Central memory CD8-positive, alpha-beta T cell (primary cell): ENCODE measurements at regions not wholly inside any gene's neighbourhood (a gene's known extent, or its start where the extent isn't known, plus 50 kb on each side); places are given as distances from the start of the nearest gene placed in this dataset.

Source experiments
- ATAC-seq: fragments of 150-1000 bp; cut with Tn5 transposase; replicated peaks from 2 replicates; pipeline ENCODE4 v1.10.0; 2022; ENCODE audit warnings: mild to moderate bottlenecking, moderate FRiP score, moderate number of reproducible peaks; ENCODE audit not compliant: poor library complexity, severe bottlenecking; ENCODE audit errors: extremely low read depth
- DNase-seq, 2 donors: peaks; one replicate each; pipeline ENCODE4 v3.0.0; 2021; ENCODE audit warnings: low spot score in 2 of 2
- H3K27ac Mint-ChIP-seq: one replicate; pipeline ENCODE4 v1.8.0; 2022; ENCODE audit warnings: low read depth, mild to moderate bottlenecking, moderate library complexity, mixed read lengths
- H3K27me3 Mint-ChIP-seq: one replicate; pipeline ENCODE4 v1.8.0; 2022; ENCODE audit warnings: mixed read lengths
- H3K36me3 Mint-ChIP-seq: one replicate; pipeline ENCODE4 v1.8.0; 2022; ENCODE audit warnings: mild to moderate bottlenecking, moderate library complexity, mixed read lengths; ENCODE audit not compliant: insufficient read depth
- H3K4me1 Mint-ChIP-seq: one replicate; pipeline ENCODE4 v1.8.0; 2022; ENCODE audit warnings: mixed read lengths
- H3K4me3 Mint-ChIP-seq: one replicate; pipeline ENCODE4 v1.8.0; 2022; ENCODE audit warnings: mild to moderate bottlenecking, moderate library complexity, mixed read lengths
- H3K9me3 Mint-ChIP-seq: one replicate; pipeline ENCODE4 v1.8.0; 2022; ENCODE audit warnings: mixed read lengths

- DNase-seq (no peak), ATAC-seq (no peak)
- no peak overlapping the region for H3K4me3 Mint-ChIP-seq
- H3K9me3 Mint-ChIP-seq: peaks cover 14% of the 10 kb centered on the region
- H3K27me3 Mint-ChIP-seq: no peaks in the 10 kb centered on the region
- no peaks in the 10 kb centered on the region for H3K36me3 Mint-ChIP-seq
- H3K4me1 Mint-ChIP-seq: no peaks in the 10 kb centered on the region
- H3K27ac Mint-ChIP-seq: no peak overlapping the region
Observed at GRCh38 chr13:31495336-31495735, 244.0 kb upstream of the RXFP2 start.

DNA sequence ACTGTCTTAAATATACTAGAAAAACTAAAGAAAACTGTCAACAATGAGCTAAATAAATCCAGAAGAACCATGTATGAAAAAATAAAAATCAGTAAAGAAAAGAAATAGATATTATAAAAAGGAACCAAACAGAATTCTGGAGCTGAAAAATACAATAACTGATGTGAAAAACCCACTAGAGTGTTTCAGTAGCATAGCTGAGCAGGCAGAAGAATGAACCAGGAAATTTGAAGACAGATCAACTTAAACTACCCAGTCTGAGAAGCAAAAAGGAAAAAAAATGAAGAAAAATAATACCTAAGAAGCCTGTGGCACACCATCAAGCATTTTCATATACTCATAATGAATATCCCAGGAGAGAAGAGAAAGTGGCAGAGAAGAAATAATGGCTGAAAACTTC is 240.1 kb upstream of the RXFP2 start:
- H3K4me1 Mint-ChIP-seq: no peaks in the 10 kb centered on the region
- H3K9me3 Mint-ChIP-seq: peaks cover 14% of the 10 kb centered on the region
- H3K4me3 Mint-ChIP-seq: no peak overlapping the region
- H3K36me3 Mint-ChIP-seq: no peaks in the 10 kb centered on the region
- ATAC-seq: no peak
- DNase-seq: no peak
- no peaks in the 10 kb centered on the region for H3K27me3 Mint-ChIP-seq
- no peak overlapping the region for H3K27ac Mint-ChIP-seq

GRCh38 chr13:31503626-31504025 is 235.7 kb upstream of the RXFP2 start:
- no peak for DNase-seq
- no peaks in the 10 kb centered on the region for H3K27me3 Mint-ChIP-seq
- H3K27ac Mint-ChIP-seq: no peak overlapping the region
- no peak for ATAC-seq
- no peaks in the 10 kb centered on the region for H3K36me3 Mint-ChIP-seq
- H3K4me3 Mint-ChIP-seq: no peak overlapping the region
- H3K9me3 Mint-ChIP-seq: peaks cover 8% of the 10 kb centered on the region
- H3K4me1 Mint-ChIP-seq: no peaks in the 10 kb centered on the region

GRCh38 chr13:31504918-31505317 is 234.4 kb upstream of the RXFP2 start:
- Mint-ChIP-seq H3K4me3 (no peak overlapping the region), H3K27me3 (no peaks in the 10 kb centered on the region), H3K9me3 (peaks cover 3% of the 10 kb centered on the region), H3K4me1 (no peaks in the 10 kb centered on the region), H3K36me3 (no peaks in the 10 kb centered on the region), H3K27ac (no peak overlapping the region)
- no peak for ATAC-seq
- DNase-seq: no peak

DNA sequence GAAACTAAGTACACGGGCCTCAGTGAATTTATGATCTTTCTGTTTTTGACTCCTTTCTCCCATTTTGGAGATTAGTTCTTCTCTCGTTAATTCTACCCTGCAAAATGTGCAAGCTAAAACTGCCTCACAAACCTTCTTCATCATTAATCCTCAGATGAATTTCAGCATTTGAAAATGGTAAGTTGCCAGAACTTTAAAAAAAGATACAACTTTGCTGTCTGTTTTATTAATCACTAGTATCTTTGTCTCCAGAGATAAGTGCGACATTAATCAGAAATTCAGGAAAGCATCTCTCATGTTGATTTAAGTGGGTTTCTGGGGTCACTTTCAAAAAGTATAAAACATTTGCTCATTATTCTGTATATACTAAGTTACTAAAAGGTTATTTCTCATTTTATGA is 227.0 kb upstream of the RXFP2 start:
- no peak for ATAC-seq
- no peak overlapping the region for H3K27ac Mint-ChIP-seq
- H3K36me3 Mint-ChIP-seq: no peaks in the 10 kb centered on the region
- peaks cover 13% of the 10 kb centered on the region for H3K9me3 Mint-ChIP-seq
- DNase-seq: no peak
- no peak overlapping the region for H3K4me3 Mint-ChIP-seq
- no peaks in the 10 kb centered on the region for H3K27me3 Mint-ChIP-seq
- H3K4me1 Mint-ChIP-seq: no peaks in the 10 kb centered on the region

DNA sequence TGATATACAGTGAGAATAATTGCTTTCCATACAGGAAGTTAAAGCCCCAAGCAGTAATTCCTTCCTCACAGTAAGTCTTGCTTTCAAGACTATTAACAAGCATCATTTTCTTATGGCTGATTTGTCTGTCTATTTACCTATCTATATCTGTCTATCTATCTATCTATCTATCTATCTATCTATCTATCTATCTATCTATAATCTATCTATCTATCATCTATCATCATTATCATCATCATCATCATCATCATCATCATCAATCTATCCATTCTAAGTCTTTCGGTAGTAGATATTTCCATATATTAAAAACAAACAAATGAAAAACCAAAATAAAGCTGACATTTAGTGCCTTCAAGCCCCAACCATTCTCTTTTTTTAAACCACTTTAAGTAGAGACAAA is 224.4 kb upstream of the RXFP2 start:
- Mint-ChIP-seq H3K9me3 (peaks cover 16% of the 10 kb centered on the region), H3K36me3 (no peaks in the 10 kb centered on the region), H3K4me3 (no peak overlapping the region), H3K27me3 (no peaks in the 10 kb centered on the region), H3K4me1 (no peaks in the 10 kb centered on the region), H3K27ac (no peak overlapping the region)
- DNase-seq (no peak), ATAC-seq (no peak)

DNA sequence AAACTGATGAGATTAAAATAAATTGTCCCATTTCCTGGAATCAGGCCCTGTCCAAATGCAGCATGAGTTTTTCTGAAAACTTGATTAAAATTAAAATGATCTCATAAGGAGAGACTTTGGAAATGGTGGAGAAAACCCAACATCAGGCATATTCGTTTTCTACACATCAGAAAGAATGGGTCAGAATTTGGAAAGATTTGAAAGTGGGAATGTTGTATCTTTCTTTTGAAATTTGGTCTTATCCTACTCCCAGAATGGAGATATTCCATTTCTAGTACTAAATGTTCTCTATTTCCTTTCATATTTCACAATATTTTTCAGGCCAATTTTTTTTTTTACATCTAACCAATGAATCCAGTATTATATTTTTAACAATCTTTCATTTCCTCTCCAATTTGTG is 223.9 kb upstream of the RXFP2 start:
- no peaks in the 10 kb centered on the region for H3K4me1 Mint-ChIP-seq
- no peak overlapping the region for H3K27ac Mint-ChIP-seq
- H3K36me3 Mint-ChIP-seq: no peaks in the 10 kb centered on the region
- DNase-seq: no peak
- no peaks in the 10 kb centered on the region for H3K27me3 Mint-ChIP-seq
- no peak for ATAC-seq
- H3K9me3 Mint-ChIP-seq: peaks cover 11% of the 10 kb centered on the region
- no peak overlapping the region for H3K4me3 Mint-ChIP-seq

GRCh38 chr13:31517599-31517998 is 221.7 kb upstream of the RXFP2 start:
- Mint-ChIP-seq H3K27ac (no peak overlapping the region), H3K9me3 (peaks cover 11% of the 10 kb centered on the region), H3K4me3 (no peak overlapping the region), H3K27me3 (no peaks in the 10 kb centered on the region), H3K36me3 (no peaks in the 10 kb centered on the region), H3K4me1 (no peaks in the 10 kb centered on the region)
- ATAC-seq: no peak
- no peak for DNase-seq

DNA sequence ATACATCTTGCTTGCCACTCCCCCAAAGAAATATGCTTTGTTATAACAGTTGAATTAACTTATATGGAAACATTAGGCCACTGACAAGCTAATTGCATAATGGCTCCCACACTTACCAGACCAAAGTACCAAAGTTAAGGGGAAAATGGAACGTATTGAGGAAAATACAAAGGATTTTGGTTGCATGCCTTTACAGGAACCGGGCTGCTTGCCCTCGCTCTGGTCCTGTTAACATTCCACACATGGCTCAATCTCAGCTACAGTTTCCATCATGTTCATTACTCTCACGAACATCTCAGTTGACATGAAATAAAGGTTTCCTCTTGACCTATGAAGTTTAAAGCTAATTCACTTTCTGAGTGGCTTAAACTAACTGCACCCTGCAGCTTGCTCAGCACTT is 220.7 kb upstream of the RXFP2 start:
- Mint-ChIP-seq H3K27ac (no peak overlapping the region), H3K36me3 (no peaks in the 10 kb centered on the region), H3K9me3 (peaks cover 11% of the 10 kb centered on the region), H3K4me3 (no peak overlapping the region), H3K27me3 (no peaks in the 10 kb centered on the region), H3K4me1 (no peaks in the 10 kb centered on the region)
- ATAC-seq (no peak), DNase-seq (no peak)

DNA sequence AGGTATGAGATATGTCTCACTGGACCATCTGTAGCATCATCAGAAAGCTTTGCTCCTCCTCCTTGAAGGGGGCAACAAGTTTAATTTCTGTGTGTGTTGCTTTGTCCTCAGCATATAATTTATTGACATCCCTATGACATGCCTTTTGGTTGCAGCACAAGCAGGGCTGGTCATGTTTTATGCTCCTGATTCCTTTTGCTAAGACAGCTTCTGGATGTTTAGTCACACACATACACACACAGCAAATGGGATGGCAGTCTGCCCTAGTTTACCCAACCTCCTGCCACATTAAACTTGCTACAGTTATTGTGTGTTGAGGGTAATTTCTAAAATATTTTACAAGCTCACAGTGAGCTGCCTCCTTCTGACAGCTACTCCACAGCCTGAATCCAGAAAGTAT is 217.9 kb upstream of the RXFP2 start:
- Mint-ChIP-seq H3K9me3 (peaks cover 16% of the 10 kb centered on the region), H3K27me3 (no peaks in the 10 kb centered on the region), H3K4me3 (no peak overlapping the region), H3K27ac (no peak overlapping the region), H3K4me1 (no peaks in the 10 kb centered on the region), H3K36me3 (no peaks in the 10 kb centered on the region)
- no peak for ATAC-seq
- DNase-seq: no peak

GRCh38 chr13:31522396-31522795 is 216.9 kb upstream of the RXFP2 start:
- H3K9me3 Mint-ChIP-seq: peaks cover 16% of the 10 kb centered on the region
- H3K4me1 Mint-ChIP-seq: no peaks in the 10 kb centered on the region
- H3K27ac Mint-ChIP-seq: no peak overlapping the region
- H3K36me3 Mint-ChIP-seq: no peaks in the 10 kb centered on the region
- H3K4me3 Mint-ChIP-seq: no peak overlapping the region
- ATAC-seq: no peak
- H3K27me3 Mint-ChIP-seq: no peaks in the 10 kb centered on the region
- no peak for DNase-seq

DNA sequence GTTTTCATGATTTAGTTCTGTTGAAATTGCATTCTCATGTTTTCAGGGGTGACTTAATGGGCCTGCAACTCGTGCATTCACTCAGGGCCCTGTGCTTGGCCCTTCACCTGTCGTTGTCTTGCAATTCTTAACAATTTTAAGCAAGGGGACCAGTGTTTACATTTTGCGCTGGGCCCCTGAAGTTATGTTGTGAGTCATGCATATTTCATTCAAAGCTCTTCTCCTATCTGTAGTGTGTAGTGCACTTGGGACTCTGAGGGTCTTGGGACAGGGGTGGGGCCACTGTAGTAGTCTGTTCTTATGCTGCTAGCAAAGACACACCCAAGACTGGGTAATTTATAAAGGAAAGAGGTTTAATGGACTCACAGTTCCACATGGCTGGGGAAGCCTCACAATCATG is 211.2 kb upstream of the RXFP2 start:
- H3K4me1 Mint-ChIP-seq: no peaks in the 10 kb centered on the region
- H3K4me3 Mint-ChIP-seq: no peak overlapping the region
- ATAC-seq (no peak), DNase-seq (no peak)
- H3K36me3 Mint-ChIP-seq: no peaks in the 10 kb centered on the region
- no peaks in the 10 kb centered on the region for H3K27me3 Mint-ChIP-seq
- H3K27ac Mint-ChIP-seq: no peak overlapping the region
- H3K9me3 Mint-ChIP-seq: peaks cover 11% of the 10 kb centered on the region

DNA sequence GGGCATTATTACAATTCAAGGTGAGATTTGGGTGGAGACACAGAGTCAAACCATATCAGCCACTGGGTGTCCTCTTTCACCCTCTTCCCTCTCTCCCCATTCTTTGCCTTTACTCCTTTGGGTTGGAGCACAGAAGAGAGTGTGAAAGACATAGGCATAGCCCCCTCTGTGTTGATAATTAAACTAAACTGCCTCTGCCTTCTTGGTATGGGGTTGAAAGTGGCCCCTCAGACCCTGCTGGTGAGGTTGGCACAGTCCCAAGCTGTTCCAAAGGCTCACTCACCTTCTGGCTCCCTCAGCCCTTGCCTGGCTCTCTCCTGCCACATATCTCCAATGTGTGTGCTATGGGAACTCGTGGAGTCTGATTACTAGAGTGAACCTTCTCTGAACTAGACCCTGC is 210.6 kb upstream of the RXFP2 start:
- Mint-ChIP-seq H3K27me3 (no peaks in the 10 kb centered on the region), H3K27ac (no peak overlapping the region), H3K9me3 (peaks cover 12% of the 10 kb centered on the region), H3K4me3 (no peak overlapping the region), H3K36me3 (no peaks in the 10 kb centered on the region), H3K4me1 (no peaks in the 10 kb centered on the region)
- DNase-seq (no peak), ATAC-seq (no peak)

DNA sequence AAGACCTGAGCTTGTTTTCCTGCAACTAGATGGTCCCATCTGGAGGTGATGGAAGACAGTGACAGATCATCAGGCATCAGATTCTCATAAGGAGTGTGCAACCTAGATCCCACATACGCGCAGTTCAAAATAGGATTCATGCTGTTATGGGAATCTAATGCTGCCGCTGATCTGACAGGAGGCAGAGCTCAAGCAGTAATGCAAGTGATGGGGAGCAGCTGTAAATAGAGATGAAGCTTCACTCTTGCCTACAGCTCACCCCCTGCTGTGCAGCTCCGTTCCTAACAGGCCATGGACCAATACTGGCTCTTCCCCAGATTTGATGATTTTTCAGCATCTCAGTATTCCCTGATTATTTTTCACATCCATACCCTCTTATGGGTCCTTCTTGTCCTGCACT is 208.4 kb upstream of the RXFP2 start:
- ATAC-seq (no peak), DNase-seq (no peak)
- Mint-ChIP-seq H3K9me3 (peaks cover 12% of the 10 kb centered on the region), H3K36me3 (no peaks in the 10 kb centered on the region), H3K27me3 (no peaks in the 10 kb centered on the region), H3K27ac (no peak overlapping the region), H3K4me3 (no peak overlapping the region), H3K4me1 (no peaks in the 10 kb centered on the region)
